GM23338 (cell line): ENCODE measurements at regions not wholly inside any gene's neighbourhood (a gene's known extent, or its start where the extent isn't known, plus 50 kb on each side); places are given as distances from the start of the nearest gene placed in this dataset.

Source experiments
- ATAC-seq: fragments of 200-7000 bp; cut with Tn5 transposase; 3 replicates; pipeline ENCODE4 v1.9.1; 2020
- DNase-seq: peaks from one replicate; pipeline ENCODE4 v3.0.0-alpha.2; 2015; ENCODE audit warnings: low spot score
- H2AFZ ChIP-seq: fragments of 200-600 bp; sonication (generic); 2 replicates; pipeline ENCODE4 v1.8.0; 2016; ENCODE audit warnings: antibody characterized with exemption, mild to moderate bottlenecking, moderate library complexity
- H3F3A ChIP-seq: fragments of 200-600 bp; sonication (generic); replicated peaks from 2 replicates; pipeline ENCODE4 v1.8.0; 2017; ENCODE audit warnings: antibody characterized with exemption, mixed run types, low read depth
- H3K27ac ChIP-seq: fragments of 200-600 bp; sonication (generic); 2 replicates; pipeline ENCODE4 v1.6.1; 2016; ENCODE audit warnings: low read depth
- H3K27me3 ChIP-seq: fragments of 200-600 bp; sonication (generic); 2 replicates; pipeline ENCODE4 v1.8.0; 2016; ENCODE audit warnings: mild to moderate bottlenecking, mixed run types, moderate library complexity; ENCODE audit not compliant: insufficient read depth
- H3K36me3 ChIP-seq: fragments of 200-600 bp; sonication (generic); 2 replicates; pipeline ENCODE4 v1.8.0; 2016; ENCODE audit warnings: mild to moderate bottlenecking; ENCODE audit not compliant: insufficient read depth
- H3K4me1 ChIP-seq: fragments of 200-600 bp; sonication (generic); 2 replicates; pipeline ENCODE4 v1.8.0; 2016; ENCODE audit warnings: mild to moderate bottlenecking, moderate library complexity; ENCODE audit not compliant: insufficient read depth
- H3K4me2 ChIP-seq: fragments of 200-600 bp; sonication (generic); 2 replicates; pipeline ENCODE4 v1.7.1; 2017; ENCODE audit warnings: mixed run types
- H3K4me3 ChIP-seq: fragments of 200-600 bp; sonication (generic); 2 replicates; pipeline ENCODE4 v1.6.1; 2016; ENCODE audit warnings: mixed run types
- H3K79me2 ChIP-seq: fragments of 200-600 bp; sonication (generic); replicated peaks from 2 replicates; pipeline ENCODE4 v1.8.0; 2017; ENCODE audit warnings: mild to moderate bottlenecking; ENCODE audit not compliant: insufficient read depth
- H3K9me2 ChIP-seq: fragments of 200-600 bp; sonication (generic); 2 replicates; pipeline ENCODE4 v1.8.0; 2017; ENCODE audit not compliant: insufficient read depth
- H4K20me1 ChIP-seq: fragments of 200-600 bp; sonication (generic); replicated peaks from 2 replicates; pipeline ENCODE4 v1.8.0; 2017; ENCODE audit warnings: mild to moderate bottlenecking; ENCODE audit not compliant: insufficient read depth
- H3K27ac Mint-ChIP-seq: 2 replicates; pipeline ENCODE4 v1.8.0; 2020; ENCODE audit warnings: inconsistent platforms, mild to moderate bottlenecking, moderate library complexity, mixed read lengths
- H3K27me3 Mint-ChIP-seq: 3 replicates; pipeline ENCODE4 v1.8.0; 2022; ENCODE audit warnings: low read depth, mild to moderate bottlenecking, moderate library complexity, mixed read lengths, inconsistent platforms; ENCODE audit not compliant: insufficient read depth, poor library complexity
- H3K36me3 Mint-ChIP-seq: 3 replicates; pipeline ENCODE4 v1.8.0; 2021; ENCODE audit warnings: low read depth, mild to moderate bottlenecking, inconsistent platforms, moderate library complexity, mixed read lengths
- H3K4me1 Mint-ChIP-seq: 3 replicates; pipeline ENCODE4 v1.8.0; 2020; ENCODE audit warnings: mild to moderate bottlenecking, inconsistent platforms, mixed read lengths
- H3K4me3 Mint-ChIP-seq: 3 replicates; pipeline ENCODE4 v1.8.0; 2021; ENCODE audit warnings: moderate library complexity, mild to moderate bottlenecking, inconsistent platforms, mixed read lengths
- H3K9me3 Mint-ChIP-seq: 3 replicates; pipeline ENCODE4 v1.8.0; 2020; ENCODE audit warnings: moderate library complexity, mild to moderate bottlenecking, inconsistent platforms, mixed read lengths
- CTCF ChIP-seq, 2 experiments: fragments of 200-600 bp in 1 of 2; sonication (generic) in 1 of 2; conservative IDR thresholded peaks; 2 replicates each; pipeline versions ENCODE4 v1.5.1 to v1.6.1; 2016 to 2017; ENCODE audit warnings: antibody characterized with exemption in 2 of 2, low read depth in 2 of 2, mild to moderate bottlenecking in 2 of 2, moderate library complexity in 1 of 2
- ETS1 ChIP-seq: IDR thresholded peaks from 2 replicates; pipeline ENCODE4 v1.6.1; 2016; ENCODE audit warnings: antibody characterized with exemption
- EZH2 ChIP-seq: fragments of 200-600 bp; sonication (generic); IDR thresholded peaks from one replicate; pipeline ENCODE4 v1.8.0; 2017; ENCODE audit warnings: antibody characterized with exemption, mild to moderate bottlenecking, low read depth; ENCODE audit not compliant: unreplicated experiment
- EZH2phosphoT487 ChIP-seq: fragments of 200-600 bp; sonication (generic); IDR thresholded peaks from one replicate; pipeline ENCODE4 v1.8.1; 2018; ENCODE audit warnings: antibody characterized with exemption; ENCODE audit not compliant: unreplicated experiment
- JUNB ChIP-seq: IDR thresholded peaks from one replicate; pipeline ENCODE4 v1.6.1; 2016; ENCODE audit warnings: antibody characterized with exemption; ENCODE audit not compliant: unreplicated experiment
- NANOG ChIP-seq: IDR thresholded peaks from 2 replicates; pipeline ENCODE4 v1.6.1; 2016; ENCODE audit warnings: antibody characterized with exemption, borderline replicate concordance
- REST ChIP-seq: IDR thresholded peaks from one replicate; pipeline ENCODE4 v1.6.1; 2018; ENCODE audit warnings: antibody characterized with exemption; ENCODE audit not compliant: unreplicated experiment
- STAT1 ChIP-seq: IDR thresholded peaks from one replicate; pipeline ENCODE4 v1.6.1; 2016; ENCODE audit warnings: antibody characterized with exemption; ENCODE audit not compliant: unreplicated experiment
- ZNF114 ChIP-seq: fragments of 250-450 bp; sonication (Bioruptor Pico); IDR thresholded peaks from 2 replicates; pipeline ENCODE4 v1.5.0; 2020; ENCODE audit warnings: mild to moderate bottlenecking, moderate library complexity
- ZNF331 ChIP-seq: fragments of 250-450 bp; sonication (Bioruptor Pico); IDR thresholded peaks from 2 replicates; pipeline ENCODE4 v1.5.0; 2020; ENCODE audit warnings: low read depth, mild to moderate bottlenecking, moderate library complexity

GRCh38 chr11:37621662-37622061, 1023.6 kb upstream of the RAG2 start (continued):
- TF ChIP-seq EZH2phosphoT487 = no peak

- H3K9me2 ChIP-seq = no peaks in the 10 kb centered on the region
- no peaks in the 10 kb centered on the region for H3K36me3 ChIP-seq
- H3K27ac ChIP-seq = no peak overlapping the region
- no peaks in the 10 kb centered on the region for H3F3A ChIP-seq
- Mint-ChIP-seq H3K36me3 (peaks cover 20% of the 10 kb centered on the region), H3K4me1 (peaks cover 11% of the 10 kb centered on the region), H3K27ac (no peak overlapping the region), H3K4me3 (no peak overlapping the region), H3K9me3 (peaks cover 18% of the 10 kb centered on the region), H3K27me3 (no peaks in the 10 kb centered on the region)
- H3K4me1 ChIP-seq = no peaks in the 10 kb centered on the region
- H2AFZ ChIP-seq = no peak overlapping the region
- no peak overlapping the region for H3K4me2 ChIP-seq
- H3K4me3 ChIP-seq = no peak overlapping the region
- DNase-seq (no peak), ATAC-seq (no peak)
- no peaks in the 10 kb centered on the region for H3K79me2 ChIP-seq
- H4K20me1 ChIP-seq = no peaks in the 10 kb centered on the region
- TF ChIP-seq CTCF (conservative IDR thresholded peaks at IDR 0.05; ENCODE audit: low read depth in 2 of 2) = no peak
- no peak for TF ChIP-seq STAT1
- no peak for TF ChIP-seq ZNF114 (CRISPR knock-in tag)
- no peaks in the 10 kb centered on the region for H3K27me3 ChIP-seq
Measured at GRCh38 chr11:37616291-37616690, 1018.3 kb upstream of the RAG2 start.

- Mint-ChIP-seq H3K27me3 (no peaks in the 10 kb centered on the region), H3K36me3 (0 out of 3 replicates have a peak, but pooled peaks cover 2% of the 10 kb centered on the region), H3K9me3 (no peaks in the 10 kb centered on the region), H3K4me1 (peaks cover 7% of the 10 kb centered on the region; the same call in 2 of the 3 replicates), H3K4me3 (no peak overlapping the region), H3K27ac (no peak overlapping the region)
- no peaks in the 10 kb centered on the region for H4K20me1 ChIP-seq
- no peaks in the 10 kb centered on the region for H3K9me2 ChIP-seq
- no peak overlapping the region for H3K27ac ChIP-seq
- no peak overlapping the region for H3K4me2 ChIP-seq
- H3K4me1 ChIP-seq = no peaks in the 10 kb centered on the region
- no peak for DNase-seq
- no peak for ATAC-seq
- H3K79me2 ChIP-seq = no peaks in the 10 kb centered on the region
- H3K27me3 ChIP-seq = no peaks in the 10 kb centered on the region
- no peak overlapping the region for H3K4me3 ChIP-seq
- no peaks in the 10 kb centered on the region for H3F3A ChIP-seq
- H2AFZ ChIP-seq = no peak overlapping the region
- no peaks in the 10 kb centered on the region for H3K36me3 ChIP-seq
- TF ChIP-seq EZH2phosphoT487 (no peak), ZNF331 (no peak), STAT1 (no peak), NANOG (no peak), CTCF (conservative IDR thresholded peaks at IDR 0.05; ENCODE audit: low read depth in 2 of 2) (no peak), REST (no peak), JUNB (no peak), EZH2 (no peak), ETS1 (no peak)
Measured at GRCh38 chr11:37613031-37613430, 1015.0 kb upstream of the RAG2 start.
